Mesenchymal stem cell (in vitro differentiated cells and primary cell): ENCODE measurements at regions not wholly inside any gene's neighbourhood (a gene's known extent, or its start where the extent isn't known, plus 50 kb on each side); places are given as distances from the start of the nearest gene placed in this dataset.

ENCODE experiments used
- DNase-seq: peaks from one replicate; pipeline ENCODE4 v3.0.0-alpha.2; 2013
- H2AFZ ChIP-seq: one replicate; pipeline ENCODE4 v1.6.1; 2013; ENCODE audit warnings: low read depth, mild to moderate bottlenecking, control low read depth, inconsistent platforms, low read length, moderate library complexity
- H2AK5ac ChIP-seq: 2 replicates; pipeline ENCODE4 v1.6.1; 2013; ENCODE audit warnings: low read length, moderate library complexity, mild to moderate bottlenecking, inconsistent platforms; ENCODE audit not compliant: severe bottlenecking
- H2BK120ac ChIP-seq: one replicate; pipeline ENCODE4 v1.6.1; 2013; ENCODE audit warnings: low read depth, mild to moderate bottlenecking, inconsistent platforms, low read length, moderate library complexity
- H2BK12ac ChIP-seq, 2 experiments: one replicate each; pipeline ENCODE4 v1.6.1; 2013; ENCODE audit warnings: inconsistent platforms in 2 of 2, low read length in 2 of 2, mild to moderate bottlenecking in 2 of 2, moderate library complexity in 2 of 2, control low read depth in 1 of 2
- H2BK15ac ChIP-seq: one replicate; pipeline ENCODE4 v1.6.1; 2013; ENCODE audit warnings: mild to moderate bottlenecking, low read depth, inconsistent platforms; ENCODE audit not compliant: poor library complexity, severe bottlenecking
- H2BK5ac ChIP-seq: 2 replicates; pipeline ENCODE4 v1.6.1; 2013; ENCODE audit warnings: low read depth, mild to moderate bottlenecking, low read length, control low read depth, inconsistent platforms; ENCODE audit not compliant: poor library complexity, severe bottlenecking
- H3K14ac ChIP-seq, 2 experiments: one replicate each; pipeline ENCODE4 v1.6.1; 2013; ENCODE audit warnings: inconsistent platforms in 2 of 2, low read length in 2 of 2, control low read depth in 1 of 2, mild to moderate bottlenecking in 1 of 2, moderate library complexity in 1 of 2
- H3K18ac ChIP-seq, 2 experiments: one replicate each; pipeline ENCODE4 v1.6.1; 2013; ENCODE audit warnings: inconsistent platforms in 2 of 2, low read length in 2 of 2, control low read depth in 1 of 2, low read depth in 1 of 2, mild to moderate bottlenecking in 1 of 2
- H3K23ac ChIP-seq, 2 experiments: one replicate each; pipeline ENCODE4 v1.6.1; 2013; ENCODE audit warnings: inconsistent platforms in 2 of 2, low read length in 2 of 2, mild to moderate bottlenecking in 2 of 2, moderate library complexity in 2 of 2, control low read depth in 1 of 2
- H3K27ac ChIP-seq: 2 replicates; pipeline ENCODE4 v1.5.1; 2013; ENCODE audit warnings: mild to moderate bottlenecking, moderate library complexity, low read length, control low read depth, inconsistent platforms; ENCODE audit not compliant: poor library complexity, severe bottlenecking
- H3K27me3 ChIP-seq, 2 experiments: 2 replicates each; pipeline versions ENCODE4 v1.6.1 to v1.7.0; 2013; ENCODE audit warnings: low read length in 2 of 2, mild to moderate bottlenecking in 2 of 2, moderate library complexity in 2 of 2, control low read depth in 1 of 2, inconsistent platforms in 1 of 2; ENCODE audit not compliant: control insufficient read depth in 1 of 2, insufficient read depth in 1 of 2
- H3K36me3 ChIP-seq, 2 experiments: 2 replicates each; pipeline versions ENCODE4 v1.6.1 to v1.7.0; 2013; ENCODE audit warnings: low read length in 2 of 2, control low read depth in 1 of 2, inconsistent platforms in 1 of 2, low read depth in 1 of 2, mild to moderate bottlenecking in 1 of 2; ENCODE audit not compliant: insufficient read depth in 2 of 2, control insufficient read depth in 1 of 2
- H3K4ac ChIP-seq, 2 experiments: one replicate each; pipeline ENCODE4 v1.6.1; 2013; ENCODE audit warnings: inconsistent platforms in 2 of 2, low read length in 2 of 2, mild to moderate bottlenecking in 2 of 2, moderate library complexity in 2 of 2, control low read depth in 1 of 2, low read depth in 1 of 2
- H3K4me1 ChIP-seq: 2 replicates; pipeline ENCODE4 v1.6.1; 2013; ENCODE audit warnings: low read depth, low read length, control low read depth; ENCODE audit not compliant: control insufficient read depth, insufficient read depth
- H3K4me2 ChIP-seq: 2 replicates; pipeline ENCODE4 v1.6.1; 2013; ENCODE audit warnings: low read length, mild to moderate bottlenecking, inconsistent platforms; ENCODE audit not compliant: poor library complexity, severe bottlenecking
- H3K4me3 ChIP-seq, 2 experiments: 2 replicates each; pipeline versions ENCODE4 v1.5.1 to v1.7.0; 2013; ENCODE audit warnings: low read length in 2 of 2, mild to moderate bottlenecking in 2 of 2, control low read depth in 1 of 2, low read depth in 1 of 2; ENCODE audit not compliant: insufficient read depth in 1 of 2
- H3K79me1 ChIP-seq: replicated peaks from 2 replicates; pipeline ENCODE4 v1.6.1; 2013; ENCODE audit warnings: mild to moderate bottlenecking, control low read depth, low read length, inconsistent platforms; ENCODE audit not compliant: poor library complexity, severe bottlenecking
- H3K9ac ChIP-seq: 2 replicates; pipeline ENCODE4 v1.7.0; 2013; ENCODE audit warnings: mild to moderate bottlenecking, low read length, moderate library complexity
- H3K9me3 ChIP-seq: 2 replicates; pipeline ENCODE4 v1.7.0; 2013; ENCODE audit warnings: mild to moderate bottlenecking, low read length; ENCODE audit not compliant: control insufficient read depth
- H4K8ac ChIP-seq: one replicate; pipeline ENCODE4 v1.6.1; 2013; ENCODE audit warnings: inconsistent platforms, mild to moderate bottlenecking, low read length, moderate library complexity
- H4K91ac ChIP-seq: one replicate; pipeline ENCODE4 v1.6.1; 2013; ENCODE audit warnings: mild to moderate bottlenecking, low read length, inconsistent platforms
- WGBS: methylation state at CpG from one replicate; pipeline ENCODE4 v1.1.7; 2013; ENCODE audit warnings: mixed read lengths; 5-methylcytosine and 5-hydroxymethylcytosine counted together

DNA sequence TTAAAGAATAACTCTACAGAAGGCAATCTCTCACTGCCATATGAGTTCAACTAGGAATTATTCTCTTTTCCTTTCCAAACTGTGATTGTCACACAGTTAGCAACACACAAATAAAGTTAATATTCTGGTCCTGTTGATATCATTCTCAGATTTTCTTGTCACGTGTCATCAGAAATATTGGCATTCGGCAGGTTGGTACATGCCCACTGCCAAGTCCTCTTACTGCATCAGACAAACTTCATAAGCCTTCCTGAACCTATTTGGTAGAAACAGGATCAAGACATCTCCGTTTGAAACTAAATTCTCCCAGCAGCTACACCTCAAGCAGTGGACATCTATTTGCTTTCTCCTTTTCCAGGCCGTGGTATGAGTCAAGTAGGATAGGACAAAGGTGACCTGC lies 177.9 kb upstream of the SOX2 start:
- no peaks in the 10 kb centered on the region for H3K79me1 ChIP-seq
- no peak overlapping the region for H3K4me2 ChIP-seq
- no peaks in the 10 kb centered on the region for H3K9me3 ChIP-seq
- no peak overlapping the region for H2BK15ac ChIP-seq
- H2BK5ac ChIP-seq, result no peak overlapping the region
- H3K4ac ChIP-seq, result no peak overlapping the region
- no peak overlapping the region for H3K14ac ChIP-seq
- DNase-seq, result no peak
- H2BK120ac ChIP-seq, result no peak overlapping the region
- no peak overlapping the region for H3K4me3 ChIP-seq
- H4K91ac ChIP-seq, result no peak overlapping the region
- H3K18ac ChIP-seq, result no peak overlapping the region
- no peak overlapping the region for H3K27ac ChIP-seq
- 72% methylated on average over 3 of the region's 4 CpGs for WGBS
- no peaks in the 10 kb centered on the region for H3K27me3 ChIP-seq
- no peak overlapping the region for H2BK12ac ChIP-seq
- H4K8ac ChIP-seq, result no peak overlapping the region
- no peak overlapping the region for H2AK5ac ChIP-seq
- H3K23ac ChIP-seq, result no peak overlapping the region
- H3K36me3 ChIP-seq, result no peaks in the 10 kb centered on the region
- no peak overlapping the region for H3K9ac ChIP-seq
- H2AFZ ChIP-seq, result no peak overlapping the region
- H3K4me1 ChIP-seq, result no peaks in the 10 kb centered on the region

DNA sequence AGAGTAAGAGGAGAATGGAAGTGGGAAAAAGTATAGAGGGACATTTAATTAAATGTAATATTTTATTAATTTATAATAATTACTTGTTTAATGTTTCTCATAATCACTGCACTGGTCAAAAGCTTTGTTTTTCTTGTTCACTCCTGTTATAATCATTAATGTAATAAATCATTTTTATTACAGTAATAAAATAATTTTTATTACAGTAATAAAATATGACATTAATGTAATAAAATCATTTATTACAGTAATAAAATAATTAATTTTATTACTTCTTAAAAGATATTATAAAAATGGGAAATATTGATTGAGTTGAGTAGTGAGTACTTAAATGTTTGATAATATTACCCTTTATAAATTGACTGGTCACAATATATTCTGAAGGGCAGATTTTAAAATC lies 181.1 kb upstream of the SOX2 start:
- Histone ChIP-seq H2BK120ac (no peak overlapping the region), H2BK15ac (no peak overlapping the region), H3K4ac (no peak overlapping the region), H3K36me3 (no peaks in the 10 kb centered on the region), H3K4me1 (no peaks in the 10 kb centered on the region), H3K9ac (no peak overlapping the region), H3K18ac (no peak overlapping the region), H2BK12ac (no peak overlapping the region), H3K4me2 (no peak overlapping the region), H4K91ac (no peak overlapping the region), H3K4me3 (no peak overlapping the region), H2AFZ (no peak overlapping the region), H3K14ac (no peak overlapping the region), H3K23ac (no peak overlapping the region), H2AK5ac (no peak overlapping the region), H3K9me3 (no peaks in the 10 kb centered on the region), H2BK5ac (no peak overlapping the region), H3K27me3 (no peaks in the 10 kb centered on the region), H3K27ac (no peak overlapping the region), H3K79me1 (no peaks in the 10 kb centered on the region), H4K8ac (no peak overlapping the region)
- DNase-seq, result no peak

DNA sequence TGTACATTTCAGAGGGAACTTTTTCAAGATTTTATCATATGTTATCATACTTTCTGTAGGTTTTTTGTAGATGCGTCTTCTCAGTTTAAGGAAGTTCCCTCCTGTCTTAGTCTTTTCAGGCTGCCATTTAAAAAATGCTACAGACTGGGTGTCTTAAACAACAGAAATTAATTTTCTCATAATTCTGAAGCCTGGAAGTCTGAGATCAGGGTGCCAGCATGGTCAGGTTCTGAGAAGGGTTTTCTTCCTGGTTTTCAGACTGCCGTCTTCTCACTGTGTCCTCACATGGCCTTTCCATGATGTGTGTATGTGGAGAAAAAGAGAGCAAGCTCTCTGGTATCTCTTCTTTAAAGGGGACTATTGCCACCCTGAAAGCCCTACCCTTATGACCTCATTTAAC lies 189.9 kb upstream of the SOX2 start:
- H3K27ac ChIP-seq, result no peak overlapping the region
- H2AFZ ChIP-seq, result no peak overlapping the region
- no peak overlapping the region for H2BK120ac ChIP-seq
- H3K4ac ChIP-seq, result no peak overlapping the region
- no peak overlapping the region for H3K4me2 ChIP-seq
- H3K14ac ChIP-seq, result no peak overlapping the region
- no peaks in the 10 kb centered on the region for H3K79me1 ChIP-seq
- no peak overlapping the region for H2BK15ac ChIP-seq
- H3K9me3 ChIP-seq, result peaks cover 16% of the 10 kb centered on the region
- no peak overlapping the region for H3K18ac ChIP-seq
- H3K36me3 ChIP-seq, result no peaks in the 10 kb centered on the region
- H3K23ac ChIP-seq, result no peak overlapping the region
- no peak overlapping the region for H3K4me3 ChIP-seq
- H2AK5ac ChIP-seq, result no peak overlapping the region
- no peak overlapping the region for H3K9ac ChIP-seq
- H4K91ac ChIP-seq, result no peak overlapping the region
- H2BK12ac ChIP-seq, result no peak overlapping the region
- 100% methylated on average over 1 of the region's 2 CpGs for WGBS
- H2BK5ac ChIP-seq, result no peak overlapping the region
- DNase-seq, result no peak
- H4K8ac ChIP-seq, result no peak overlapping the region
- H3K27me3 ChIP-seq, result no peaks in the 10 kb centered on the region
- H3K4me1 ChIP-seq, result no peaks in the 10 kb centered on the region

- DNase-seq, result no peak
- Histone ChIP-seq H3K4me1 (no peaks in the 10 kb centered on the region), H4K8ac (no peak overlapping the region), H2BK15ac (no peak overlapping the region), H3K4me3 (no peak overlapping the region), H3K9ac (no peak overlapping the region), H3K27ac (no peak overlapping the region), H2AFZ (no peak overlapping the region), H2AK5ac (no peak overlapping the region), H3K14ac (no peak overlapping the region), H2BK5ac (no peak overlapping the region), H3K27me3 (no peaks in the 10 kb centered on the region), H3K36me3 (no peaks in the 10 kb centered on the region), H3K18ac (no peak overlapping the region), H3K9me3 (peaks cover 9% of the 10 kb centered on the region), H3K4me2 (no peak overlapping the region), H3K4ac (no peak overlapping the region), H2BK120ac (no peak overlapping the region), H3K23ac (no peak overlapping the region), H3K79me1 (no peaks in the 10 kb centered on the region), H2BK12ac (no peak overlapping the region), H4K91ac (no peak overlapping the region)
- WGBS, result 28% methylated on average over 2 of the region's 3 CpGs
These were observed 193.5 kb upstream of the SOX2 start for GRCh38 chr3:181518222-181518621.
